ENCODE measurements at regions not wholly inside any gene's neighbourhood (a gene's known extent, or its start where the extent isn't known, plus 50 kb on each side); places are given as distances from the start of the nearest gene placed in this dataset.

GRCh38 chr9:82325907-82326306, 337.3 kb downstream of the SPATA31D1 start:
- TF ChIP-seq CTCF (conservative IDR thresholded peaks at IDR 0.05 in 1 of 2, IDR thresholded peaks at IDR 0.05 in 1 of 2; ENCODE audit: low read depth in 1 of 2, low read length in 2 of 2) (no peak), EZH2 (IDR thresholded peaks at IDR 0.05; ENCODE audit: low read length, missing control alignments) (no peak)
